GM19452 (cell line): ENCODE measurements at regions not wholly inside any gene's neighbourhood (a gene's known extent, or its start where the extent isn't known, plus 50 kb on each side); places are given as distances from the start of the nearest gene placed in this dataset.

Experiments
- ATAC-seq: cut with Tn5 transposase; IDR thresholded peaks from one replicate; pipeline ENCODE4 v1.9.1; 2021; ENCODE audit not compliant: unreplicated experiment

DNA sequence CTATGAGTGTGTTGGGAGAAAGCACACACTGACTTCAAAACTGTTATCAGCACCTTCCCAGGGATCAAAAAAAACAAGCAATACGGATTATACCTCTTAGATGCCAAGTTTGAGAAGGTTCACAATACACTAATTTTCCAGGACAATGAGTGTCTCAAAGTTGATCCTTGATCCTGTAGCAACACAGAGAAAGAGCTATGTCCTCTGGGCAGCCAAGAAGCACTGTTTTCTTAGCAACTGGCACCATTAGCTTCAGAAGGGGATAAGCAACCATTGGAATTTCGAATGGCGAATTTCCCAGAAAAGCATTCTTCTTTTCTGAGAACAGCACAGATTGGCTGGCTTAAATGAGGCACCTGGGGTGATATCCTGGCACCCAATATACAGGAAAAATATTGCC lies 270.3 kb upstream of the RORA start:
- no peak for ATAC-seq

- no peak for ATAC-seq
These were observed 260.5 kb upstream of the RORA start for GRCh38 chr15:61489571-61489970.

GRCh38 chr15:61483599-61483998 lies 254.5 kb upstream of the RORA start:
- ATAC-seq, result no peak

GRCh38 chr15:61481886-61482285 lies 252.8 kb upstream of the RORA start:
- no peak for ATAC-seq

DNA sequence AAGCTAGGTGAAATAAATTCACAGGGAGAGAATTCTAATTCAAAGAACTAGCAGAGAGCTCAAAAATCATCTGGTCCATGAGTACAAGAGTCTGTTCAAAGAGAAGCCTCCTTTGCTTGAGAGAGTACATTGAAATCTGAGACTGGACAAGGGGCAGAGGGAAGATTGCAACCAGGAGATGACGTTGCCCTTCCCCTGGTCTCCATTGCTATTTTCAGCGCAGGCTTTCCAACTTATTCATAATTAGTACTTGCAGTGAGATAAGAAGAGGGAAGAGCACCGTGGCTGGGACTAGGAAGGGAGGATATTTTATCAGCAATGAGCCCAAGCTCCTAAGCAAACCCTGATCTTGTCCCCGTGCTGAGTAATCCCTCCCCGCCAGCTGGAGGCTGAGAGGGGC lies 251.8 kb upstream of the RORA start:
- no peak for ATAC-seq

GRCh38 chr15:61480295-61480694 lies 251.2 kb upstream of the RORA start:
- ATAC-seq, result no peak

DNA sequence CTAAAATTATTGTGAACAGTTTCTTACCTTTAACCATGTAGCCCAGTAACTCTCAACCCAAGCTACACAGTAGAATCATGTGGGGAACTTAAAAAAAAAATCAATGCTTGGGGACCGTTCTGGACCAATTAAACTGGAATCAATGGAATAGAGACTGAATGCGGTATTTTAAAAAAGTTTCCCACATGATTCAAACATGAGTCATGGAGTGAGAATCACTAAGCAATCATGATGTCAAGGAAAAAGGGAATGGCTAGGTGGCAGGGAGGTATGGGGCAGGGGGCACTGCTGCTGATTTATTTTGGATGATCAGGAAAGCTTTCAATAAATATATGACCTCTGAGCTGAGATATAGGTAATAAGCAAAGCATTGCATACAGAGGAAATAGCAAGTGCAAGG lies 250.5 kb upstream of the RORA start:
- ATAC-seq, result no peak

- ATAC-seq, result no peak
These were observed 247.6 kb upstream of the RORA start for GRCh38 chr15:61476741-61477140.

DNA sequence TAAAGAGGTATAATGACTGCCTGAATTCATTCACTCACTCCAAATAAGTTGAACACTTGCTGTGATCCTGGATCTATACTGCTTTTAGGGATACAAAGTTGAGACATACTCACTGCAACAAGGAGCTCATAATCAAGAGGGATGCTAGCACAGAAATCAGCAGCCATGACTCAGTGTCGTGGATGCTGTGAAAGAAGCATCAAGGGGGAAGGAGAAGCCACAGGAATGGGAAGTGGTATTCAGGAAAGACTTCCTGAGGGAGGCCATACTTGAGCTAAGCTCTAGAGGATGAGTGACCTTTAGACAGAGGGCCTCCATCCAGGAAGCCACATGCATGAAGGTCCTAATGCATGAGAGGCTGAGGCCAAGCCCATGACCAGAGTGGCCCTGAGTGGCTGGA lies 245.7 kb upstream of the RORA start:
- ATAC-seq, result no peak

- ATAC-seq, result no peak
These were observed 238.7 kb upstream of the RORA start for GRCh38 chr15:61467823-61468222.

- no peak for ATAC-seq
These were observed 230.9 kb upstream of the RORA start for GRCh38 chr15:61459785-61460707.

DNA sequence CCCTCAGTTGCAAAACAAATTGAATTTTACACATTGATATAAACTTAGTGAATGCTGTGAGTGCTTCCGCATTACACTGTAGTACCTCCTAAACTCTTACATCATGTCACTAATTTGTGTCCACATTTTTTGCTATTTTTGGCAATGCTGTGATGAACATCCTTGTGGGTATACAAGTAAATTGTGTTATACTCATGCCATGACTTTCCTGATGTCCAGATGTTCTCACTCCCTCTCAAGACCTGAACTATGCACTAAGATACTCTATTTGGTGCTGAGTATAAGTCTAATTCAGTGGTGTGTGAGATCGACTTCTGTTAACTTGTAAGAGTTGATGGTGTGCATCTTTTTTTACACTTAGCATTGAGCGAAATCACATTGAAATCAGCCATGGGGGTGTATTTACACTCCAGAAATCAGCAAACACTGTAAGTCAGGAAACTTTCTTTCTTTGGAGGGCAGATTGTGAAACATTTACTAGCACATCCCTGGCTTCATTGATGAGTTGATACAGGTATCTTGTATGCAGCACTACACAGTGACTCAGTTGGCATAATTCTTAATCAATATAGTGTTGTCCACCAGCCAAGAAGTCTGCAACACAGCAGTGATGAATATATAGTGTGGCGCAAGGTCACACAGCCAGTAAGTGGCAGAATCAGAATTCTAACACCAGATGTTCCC lies 228.1 kb upstream of the RORA start:
- no peak for ATAC-seq

- no peak for ATAC-seq
These were observed 220.1 kb upstream of the RORA start for GRCh38 chr15:61449186-61449702.

- no peak for ATAC-seq
These were observed 218.9 kb upstream of the RORA start for GRCh38 chr15:61447981-61448380.

DNA sequence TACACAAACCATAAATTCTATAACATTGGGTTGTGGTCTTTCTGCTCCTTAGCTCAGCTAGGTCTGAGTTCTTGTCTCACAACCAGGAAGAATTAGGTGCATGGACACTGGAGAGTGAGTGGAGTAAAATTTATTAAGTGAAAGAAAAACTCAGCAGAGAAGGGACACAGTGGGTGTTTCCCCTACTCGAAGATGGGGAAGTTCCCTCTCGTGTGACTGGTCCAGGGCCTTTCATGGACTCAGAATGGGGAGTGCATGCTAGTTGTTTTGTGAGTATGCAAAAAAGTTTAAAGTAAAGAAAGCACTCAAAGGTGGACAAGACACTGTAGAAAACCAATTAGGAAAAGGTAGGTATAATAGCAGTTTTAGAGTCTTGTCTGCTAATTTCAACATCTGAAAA lies 215.5 kb upstream of the RORA start:
- ATAC-seq, result no peak

DNA sequence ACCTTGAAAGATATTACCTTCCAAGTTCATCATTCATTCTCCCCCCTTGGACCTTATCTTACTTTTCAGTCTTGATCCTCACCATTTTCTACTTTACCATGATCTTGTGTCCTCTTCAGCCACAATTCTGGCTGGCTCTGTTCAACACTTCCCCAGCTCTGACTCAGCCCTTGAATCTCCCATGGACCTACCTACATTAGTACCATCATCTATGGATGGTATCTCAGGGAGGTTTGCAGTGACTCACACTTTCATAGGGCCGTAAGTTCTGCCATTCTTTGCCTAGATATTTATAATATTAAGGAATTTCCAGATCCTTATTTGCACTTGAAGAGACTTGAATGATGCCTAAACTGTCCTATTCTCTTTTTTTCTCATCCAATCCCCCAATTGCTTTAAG lies 213.7 kb upstream of the RORA start:
- ATAC-seq, result no peak

GRCh38 chr15:61441891-61442290 lies 212.8 kb upstream of the RORA start:
- no peak for ATAC-seq

- ATAC-seq, result no peak
These were observed 197.4 kb upstream of the RORA start for GRCh38 chr15:61426466-61426865.

DNA sequence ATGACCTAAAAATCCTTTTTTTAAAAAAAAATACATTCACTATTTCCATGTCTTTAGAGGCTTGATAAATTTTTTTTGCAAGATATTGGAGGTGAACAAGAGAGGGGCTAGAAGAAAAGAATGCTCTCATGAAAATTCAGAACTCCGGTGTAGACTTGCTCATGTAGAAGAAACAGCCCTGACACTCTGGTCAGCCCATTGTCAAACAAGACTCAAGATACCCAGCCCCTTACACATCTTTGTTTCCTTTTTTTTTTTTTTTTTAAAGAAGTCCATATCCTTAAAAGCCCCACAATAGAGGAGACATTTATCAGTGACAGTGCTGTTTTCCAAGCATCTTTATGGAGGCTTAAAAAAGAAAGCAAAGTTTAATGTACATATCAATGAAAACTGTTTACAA lies 196.8 kb upstream of the RORA start:
- no peak for ATAC-seq

- ATAC-seq, result no peak
These were observed 193.7 kb upstream of the RORA start for GRCh38 chr15:61422773-61423172.

- ATAC-seq, result no peak
These were observed 192.8 kb upstream of the RORA start for GRCh38 chr15:61421938-61422337.

GRCh38 chr15:61421470-61421869 lies 192.4 kb upstream of the RORA start:
- no peak for ATAC-seq
